Progenitor cell of endocrine pancreas (in vitro differentiated cells): ENCODE measurements at regions not wholly inside any gene's neighbourhood (a gene's known extent, or its start where the extent isn't known, plus 50 kb on each side); places are given as distances from the start of the nearest gene placed in this dataset.

Experiments used
- DNase-seq: peaks from one replicate; pipeline ENCODE4 v3.0.0; 2021; ENCODE audit warnings: low spot score; ENCODE audit not compliant: unreplicated experiment
- H3K27ac Mint-ChIP-seq: 2 replicates; pipeline ENCODE4 v1.8.0; 2021; ENCODE audit warnings: mild to moderate bottlenecking, moderate library complexity, mixed read lengths
- H3K27me3 Mint-ChIP-seq: 2 replicates; pipeline ENCODE4 v1.8.0; 2021; ENCODE audit warnings: mixed read lengths
- H3K36me3 Mint-ChIP-seq: 2 replicates; pipeline ENCODE4 v1.8.0; 2022; ENCODE audit warnings: mixed read lengths; ENCODE audit not compliant: insufficient read depth
- H3K4me1 Mint-ChIP-seq: 2 replicates; pipeline ENCODE4 v1.8.0; 2021; ENCODE audit warnings: low read depth, mixed read lengths
- H3K4me3 Mint-ChIP-seq: 2 replicates; pipeline ENCODE4 v1.8.0; 2021; ENCODE audit warnings: low read depth, mild to moderate bottlenecking, moderate library complexity, mixed read lengths
- H3K9me3 Mint-ChIP-seq: 2 replicates; pipeline ENCODE4 v1.8.0; 2021; ENCODE audit warnings: low read depth, mixed read lengths
- CTCF ChIP-seq: fragments of 200-600 bp; sonication (generic); IDR thresholded peaks from one replicate; pipeline ENCODE4 v1.5.0; 2021; ENCODE audit warnings: antibody characterized with exemption, mild to moderate bottlenecking; ENCODE audit not compliant: unreplicated experiment

GRCh38 chr11:112792070-112792469 lies 169.2 kb upstream of the NCAM1 start:
- H3K9me3 Mint-ChIP-seq = no peaks in the 10 kb centered on the region
- H3K27me3 Mint-ChIP-seq = no peaks in the 10 kb centered on the region
- no peak for TF ChIP-seq CTCF
- H3K27ac Mint-ChIP-seq = no peak overlapping the region
- peaks cover 14% of the 10 kb centered on the region for H3K4me1 Mint-ChIP-seq
- no peak overlapping the region for H3K4me3 Mint-ChIP-seq
- DNase-seq = no peak
- no peaks in the 10 kb centered on the region for H3K36me3 Mint-ChIP-seq

DNA sequence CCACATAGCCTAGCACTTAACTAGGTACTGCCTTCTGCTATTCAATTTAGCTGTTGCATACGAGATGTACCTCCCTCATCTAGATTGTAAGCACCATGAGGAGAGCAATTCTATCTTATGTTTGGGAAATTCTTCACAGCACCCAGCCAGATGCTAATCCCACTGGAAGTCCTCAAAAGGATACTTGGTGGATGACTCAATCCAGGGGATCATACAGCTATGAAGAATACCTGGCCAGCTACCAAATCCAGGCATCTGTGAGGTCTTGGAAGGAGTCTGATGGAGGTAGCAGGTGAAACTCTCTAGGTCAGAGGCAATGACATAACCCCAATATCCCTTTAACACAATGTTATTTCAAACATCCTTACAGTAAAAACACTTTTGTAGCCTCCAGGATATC lies 167.8 kb upstream of the NCAM1 start:
- no peak for DNase-seq
- no peak overlapping the region for H3K27ac Mint-ChIP-seq
- H3K9me3 Mint-ChIP-seq = no peaks in the 10 kb centered on the region
- H3K4me3 Mint-ChIP-seq = no peak overlapping the region
- H3K36me3 Mint-ChIP-seq = no peaks in the 10 kb centered on the region
- no peak for TF ChIP-seq CTCF
- H3K4me1 Mint-ChIP-seq = peaks cover 22% of the 10 kb centered on the region
- H3K27me3 Mint-ChIP-seq = no peaks in the 10 kb centered on the region

DNA sequence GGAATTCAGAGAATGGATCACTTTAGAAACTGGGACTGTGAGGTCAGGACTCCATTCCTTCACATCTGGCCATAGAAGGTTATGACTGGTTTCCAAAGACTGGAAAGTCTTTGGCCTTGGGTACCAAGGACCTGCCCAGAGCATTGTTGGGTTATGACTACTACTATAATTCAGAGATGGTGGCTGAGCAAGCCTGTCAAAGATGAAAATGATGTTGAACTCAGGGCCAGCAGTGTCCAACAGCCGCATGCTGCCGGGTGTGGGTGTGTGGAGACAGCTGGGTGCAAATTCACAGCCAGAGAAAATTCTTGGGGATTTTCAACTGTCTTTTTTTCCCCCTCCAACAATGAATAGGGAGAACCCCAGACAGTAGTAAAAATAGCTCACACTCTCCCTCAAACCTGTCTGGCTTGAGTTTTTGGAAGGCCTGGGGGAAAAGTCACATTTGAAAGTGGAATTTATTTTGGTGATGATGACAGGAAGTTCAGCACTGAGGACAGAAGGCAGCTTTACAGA lies 166.8 kb upstream of the NCAM1 start:
- TF ChIP-seq CTCF = no peak
- Mint-ChIP-seq H3K27me3 (no peaks in the 10 kb centered on the region), H3K9me3 (no peaks in the 10 kb centered on the region), H3K27ac (no peak overlapping the region), H3K4me3 (no peak overlapping the region), H3K36me3 (no peaks in the 10 kb centered on the region), H3K4me1 (peaks cover 22% of the 10 kb centered on the region)
- DNase-seq = no peak

DNA sequence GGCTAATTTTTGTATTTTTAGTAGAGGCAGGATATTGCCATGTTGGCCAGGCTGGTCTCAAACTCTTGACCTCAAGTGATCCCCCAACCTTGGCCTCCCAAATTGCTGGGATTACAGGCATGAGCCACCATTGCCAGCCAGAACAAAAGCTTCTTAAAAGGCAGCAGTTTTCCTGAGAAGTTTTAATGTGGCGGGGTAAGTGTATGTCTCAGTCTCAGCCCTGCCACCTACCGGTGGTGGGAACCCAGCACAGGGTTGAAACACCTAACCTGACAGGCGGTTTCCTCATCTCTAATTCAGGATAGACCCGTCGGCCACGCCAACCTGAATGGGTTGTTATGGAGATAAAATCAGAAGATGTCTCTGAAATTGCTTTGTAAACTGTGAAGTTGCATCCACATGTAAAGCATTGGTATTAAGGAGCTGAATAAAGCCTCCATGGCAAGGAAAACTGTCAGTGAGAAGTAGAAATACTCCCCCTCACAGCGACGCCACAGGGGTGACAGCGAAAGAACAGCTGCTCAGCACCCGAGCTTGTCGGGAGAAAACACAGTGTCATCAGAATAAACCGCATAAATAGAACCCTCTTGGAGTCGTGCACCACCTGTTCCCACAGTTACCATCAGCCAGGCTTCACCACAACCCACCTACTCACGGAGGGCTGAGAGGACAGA lies 165.9 kb upstream of the NCAM1 start:
- Mint-ChIP-seq H3K27ac (no peak overlapping the region), H3K4me3 (no peak overlapping the region), H3K9me3 (no peaks in the 10 kb centered on the region), H3K36me3 (no peaks in the 10 kb centered on the region), H3K27me3 (no peaks in the 10 kb centered on the region), H3K4me1 (peaks cover 24% of the 10 kb centered on the region)
- no peak for DNase-seq
- peak; percentile 49 for TF ChIP-seq CTCF

DNA sequence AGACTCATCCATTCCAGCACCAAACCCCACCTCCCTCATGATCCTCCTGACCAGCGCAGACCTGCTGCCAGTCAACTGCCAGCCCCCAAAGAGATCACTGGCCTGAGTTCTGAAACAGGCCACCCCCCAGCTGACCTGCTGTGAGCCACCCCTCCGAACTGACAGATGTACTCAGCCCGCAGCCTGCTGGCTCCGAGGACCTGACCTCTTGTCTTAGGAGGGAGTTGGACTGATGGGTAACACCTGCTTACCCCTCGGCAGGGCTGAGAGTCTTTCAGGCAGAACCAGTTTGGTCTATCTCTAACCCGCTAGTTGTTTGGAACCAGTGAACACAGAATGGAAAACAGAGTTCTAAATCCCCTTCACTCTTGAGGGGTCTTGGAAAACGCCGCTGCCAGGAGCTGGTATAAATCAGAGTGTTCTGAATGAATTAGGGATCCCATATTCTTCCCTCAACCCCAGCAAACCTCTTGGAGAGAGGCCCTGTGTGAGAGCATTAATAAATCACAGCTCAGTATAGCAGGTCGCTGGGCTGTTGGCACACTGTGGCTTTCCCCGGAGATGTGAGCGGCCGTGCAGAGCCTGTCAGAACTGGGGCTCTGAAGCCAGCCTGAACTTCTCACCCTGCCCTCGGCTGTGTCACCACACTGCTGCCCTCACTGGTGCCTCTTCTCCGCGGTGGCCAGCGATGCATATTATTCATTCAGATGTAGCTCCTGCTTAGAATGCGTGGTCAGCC lies 165.1 kb upstream of the NCAM1 start:
- no peak for DNase-seq
- H3K4me1 Mint-ChIP-seq = peaks cover 29% of the 10 kb centered on the region
- no peaks in the 10 kb centered on the region for H3K27me3 Mint-ChIP-seq
- H3K9me3 Mint-ChIP-seq = no peaks in the 10 kb centered on the region
- H3K4me3 Mint-ChIP-seq = no peak overlapping the region
- peak overlapping the region; percentile 29 for H3K27ac Mint-ChIP-seq
- H3K36me3 Mint-ChIP-seq = no peaks in the 10 kb centered on the region
- no peak for TF ChIP-seq CTCF
